Lower leg skin (tissue), 4 donors: ENCODE measurements at regions not wholly inside any gene's neighbourhood (a gene's known extent, or its start where the extent isn't known, plus 50 kb on each side); places are given as distances from the start of the nearest gene placed in this dataset.

Experiments
- DNase-seq, 2 donors: peaks; one replicate each; pipeline ENCODE4 v3.0.0-alpha.2; 2019; ENCODE audit warnings: low spot score in 2 of 2
- H3K4me3 ChIP-seq: fragments of 200-600 bp; sonication (generic); 2 replicates; pipeline ENCODE4 v1.5.1; 2017; ENCODE audit warnings: mild to moderate bottlenecking, low read depth; ENCODE audit not compliant: poor library complexity, severe bottlenecking
- CTCF ChIP-seq, 3 donors: fragments of 450-650 bp; IDR thresholded peaks; one replicate each; pipeline ENCODE4 v1.5.1; 2016; ENCODE audit warnings: antibody characterized with exemption in 3 of 3, mild to moderate bottlenecking in 3 of 3, moderate library complexity in 2 of 3
- POLR2A ChIP-seq, 2 donors: fragments of 450-650 bp; IDR thresholded peaks; one replicate each; pipeline ENCODE4 v1.6.1; 2016 to 2017; ENCODE audit warnings: antibody characterized with exemption in 2 of 2, mild to moderate bottlenecking in 1 of 2, moderate library complexity in 1 of 2
- WGBS, 2 donors: methylation state at CpG; one replicate each; pipeline ENCODE4 v1.1.5; 2018; 5-methylcytosine and 5-hydroxymethylcytosine counted together
- intact Hi-C: fragments of 100-400 bp; cut with DNase I; formaldehyde crosslinking; loops from one replicate; pipeline ENCODE4 v1.15.0; 2023; ENCODE audit warnings: low total_unique reads

- TF ChIP-seq CTCF (IDR thresholded peaks at IDR 0.05) (no peak), POLR2A (IDR thresholded peaks at IDR 0.05) (no peak)
- intact Hi-C loops = no loop called here
- H3K4me3 ChIP-seq = no peak overlapping the region
- WGBS, 2 donors = 92 to 95% methylated on average over 1 of the region's 1 CpG
- DNase-seq = no peak
Measured at GRCh38 chr2:43052944-43053306, 173.5 kb downstream of the ZFP36L2 start.

- 72 to 75% methylated on average over 3 of the region's 3 CpGs for WGBS, 2 donors
- no peak for TF ChIP-seq CTCF (IDR thresholded peaks at IDR 0.05)
- TF ChIP-seq POLR2A (IDR thresholded peaks at IDR 0.05) = no peak
- DNase-seq = no peak
- intact Hi-C loops = no loop called here
- H3K4me3 ChIP-seq = no peak overlapping the region
Measured at GRCh38 chr2:43052204-43052943, 174.0 kb downstream of the ZFP36L2 start.

- DNase-seq = peak in 1 of 2 donors; percentile 70
- no peak overlapping the region for H3K4me3 ChIP-seq
- WGBS, 2 donors = 59 to 65% methylated on average over 8 of the region's 8 CpGs
- intact Hi-C loops = no loop called here
- TF ChIP-seq CTCF (IDR thresholded peaks at IDR 0.05) = no peak
- no peak for TF ChIP-seq POLR2A (IDR thresholded peaks at IDR 0.05)
Measured at GRCh38 chr2:43051338-43051737, 175.1 kb downstream of the ZFP36L2 start.

GRCh38 chr2:43050866-43051265, 175.5 kb downstream of the ZFP36L2 start:
- TF ChIP-seq POLR2A (IDR thresholded peaks at IDR 0.05) (no peak), CTCF (IDR thresholded peaks at IDR 0.05) (no peak)
- DNase-seq = peak in 1 of 2 donors; percentile 75
- 50 to 70% methylated on average over 5 of the region's 5 CpGs for WGBS, 2 donors
- H3K4me3 ChIP-seq = no peak overlapping the region
- intact Hi-C loops = no loop called here

- no peak overlapping the region for H3K4me3 ChIP-seq
- DNase-seq = peak in 1 of 2 donors; percentile 84
- 74 to 76% methylated on average over 18 of the region's 18 CpGs for WGBS, 2 donors
- intact Hi-C loops = no loop called here
- no peak for TF ChIP-seq POLR2A (IDR thresholded peaks at IDR 0.05)
- no peak for TF ChIP-seq CTCF (IDR thresholded peaks at IDR 0.05)
Measured at GRCh38 chr2:43049836-43050801, 176.3 kb downstream of the ZFP36L2 start.
